HG03108 (cell line): ENCODE measurements at regions not wholly inside any gene's neighbourhood (a gene's known extent, or its start where the extent isn't known, plus 50 kb on each side); places are given as distances from the start of the nearest gene placed in this dataset.
A peak's percentile ranks its signal among the peaks of the same experiment; 100 is the strongest.

Experiments
- ATAC-seq: cut with Tn5 transposase; IDR thresholded peaks from one replicate; pipeline ENCODE4 v1.9.1; 2021; ENCODE audit warnings: moderate library complexity; ENCODE audit not compliant: unreplicated experiment

- no peak for ATAC-seq
Observed at GRCh38 chr4:123259676-123260646, 136.6 kb upstream of the SPRY1 start.

- ATAC-seq, result no peak
Observed at GRCh38 chr4:123260653-123261052, 135.9 kb upstream of the SPRY1 start.

- no peak for ATAC-seq
Observed at GRCh38 chr4:123262080-123262479, 134.5 kb upstream of the SPRY1 start.

- no peak for ATAC-seq
Observed at GRCh38 chr4:123265443-123265842, 131.2 kb upstream of the SPRY1 start.

- ATAC-seq, result no peak
Observed at GRCh38 chr4:123266221-123266620, 130.4 kb upstream of the SPRY1 start.

- ATAC-seq, result no peak
Observed at GRCh38 chr4:123278755-123279154, 117.8 kb upstream of the SPRY1 start.

- no peak for ATAC-seq
Observed at GRCh38 chr4:123283371-123283895, 113.2 kb upstream of the SPRY1 start.

- no peak for ATAC-seq
Observed at GRCh38 chr4:123284168-123284567, 112.4 kb upstream of the SPRY1 start.

GRCh38 chr4:123286903-123287466 lies 109.6 kb upstream of the SPRY1 start:
- ATAC-seq, result no peak

- ATAC-seq, result peak; percentile 69
Observed at GRCh38 chr4:123288309-123289025, 108.1 kb upstream of the SPRY1 start.

GRCh38 chr4:123291329-123291728 lies 105.3 kb upstream of the SPRY1 start:
- no peak for ATAC-seq

- no peak for ATAC-seq
Observed at GRCh38 chr4:123297836-123298235, 98.8 kb upstream of the SPRY1 start.

GRCh38 chr4:123298261-123298660 lies 98.3 kb upstream of the SPRY1 start:
- ATAC-seq, result no peak

- ATAC-seq, result no peak
Observed at GRCh38 chr4:123298801-123299200, 97.8 kb upstream of the SPRY1 start.

- no peak for ATAC-seq
Observed at GRCh38 chr4:123299212-123299691, 97.3 kb upstream of the SPRY1 start.

GRCh38 chr4:123300222-123301039 lies 96.2 kb upstream of the SPRY1 start:
- ATAC-seq, result no peak

GRCh38 chr4:123301923-123302322 lies 94.7 kb upstream of the SPRY1 start:
- no peak for ATAC-seq

- no peak for ATAC-seq
Observed at GRCh38 chr4:123304151-123304964, 92.2 kb upstream of the SPRY1 start.

- ATAC-seq, result no peak
Observed at GRCh38 chr4:123305736-123306135, 90.9 kb upstream of the SPRY1 start.

GRCh38 chr4:123306769-123307168 lies 89.8 kb upstream of the SPRY1 start:
- no peak for ATAC-seq
